Glomerular visceral epithelial cell (primary cell): ENCODE measurements at regions not wholly inside any gene's neighbourhood (a gene's known extent, or its start where the extent isn't known, plus 50 kb on each side); places are given as distances from the start of the nearest gene placed in this dataset.

Experiments
- DNase-seq: peaks from one replicate; pipeline ENCODE4 v3.0.0-alpha.2; 2016; ENCODE audit errors: extremely low spot score

GRCh38 chr11:122451911-122452310 is 203.6 kb upstream of the UBASH3B start:
- DNase-seq, result no peak

GRCh38 chr11:122441666-122442035 is 213.9 kb upstream of the UBASH3B start:
- no peak for DNase-seq

- DNase-seq, result no peak
Observed at GRCh38 chr11:122440811-122441665, 214.5 kb upstream of the UBASH3B start.

GRCh38 chr11:122439866-122440810 is 215.4 kb upstream of the UBASH3B start:
- no peak for DNase-seq

GRCh38 chr11:122436188-122436555 is 219.3 kb upstream of the UBASH3B start:
- DNase-seq, result no peak

GRCh38 chr11:122435540-122436187 is 219.9 kb upstream of the UBASH3B start:
- no peak for DNase-seq

GRCh38 chr11:122434786-122435185 is 220.7 kb upstream of the UBASH3B start:
- DNase-seq, result no peak

- DNase-seq, result no peak
Observed at GRCh38 chr11:122430490-122430889, 225.0 kb upstream of the UBASH3B start.

GRCh38 chr11:122426073-122426472 is 229.4 kb upstream of the UBASH3B start:
- no peak for DNase-seq

GRCh38 chr11:122424636-122425035 is 230.9 kb upstream of the UBASH3B start:
- DNase-seq, result no peak

GRCh38 chr11:122423886-122424285 is 231.6 kb upstream of the UBASH3B start:
- no peak for DNase-seq

GRCh38 chr11:122423273-122423672 is 232.2 kb upstream of the UBASH3B start:
- no peak for DNase-seq

GRCh38 chr11:122422682-122423081 is 232.8 kb upstream of the UBASH3B start:
- no peak for DNase-seq

GRCh38 chr11:122421702-122422101 is 233.8 kb upstream of the UBASH3B start:
- DNase-seq, result no peak

GRCh38 chr11:122418032-122418431 is 237.5 kb upstream of the UBASH3B start:
- DNase-seq, result no peak

GRCh38 chr11:122414406-122415018 is 241.0 kb upstream of the UBASH3B start:
- DNase-seq, result no peak

- no peak for DNase-seq
Observed at GRCh38 chr11:122413677-122414076, 241.8 kb upstream of the UBASH3B start.

- no peak for DNase-seq
Observed at GRCh38 chr11:122412581-122412980, 242.9 kb upstream of the UBASH3B start.

- DNase-seq, result no peak
Observed at GRCh38 chr11:122406466-122406865, 249.1 kb upstream of the UBASH3B start.

GRCh38 chr11:122405547-122406341 is 249.8 kb upstream of the UBASH3B start:
- no peak for DNase-seq

GRCh38 chr11:122404571-122404970 is 251.0 kb upstream of the UBASH3B start:
- DNase-seq, result no peak
